ENCODE measurements at regions not wholly inside any gene's neighbourhood (a gene's known extent, or its start where the extent isn't known, plus 50 kb on each side); places are given as distances from the start of the nearest gene placed in this dataset.

DNA sequence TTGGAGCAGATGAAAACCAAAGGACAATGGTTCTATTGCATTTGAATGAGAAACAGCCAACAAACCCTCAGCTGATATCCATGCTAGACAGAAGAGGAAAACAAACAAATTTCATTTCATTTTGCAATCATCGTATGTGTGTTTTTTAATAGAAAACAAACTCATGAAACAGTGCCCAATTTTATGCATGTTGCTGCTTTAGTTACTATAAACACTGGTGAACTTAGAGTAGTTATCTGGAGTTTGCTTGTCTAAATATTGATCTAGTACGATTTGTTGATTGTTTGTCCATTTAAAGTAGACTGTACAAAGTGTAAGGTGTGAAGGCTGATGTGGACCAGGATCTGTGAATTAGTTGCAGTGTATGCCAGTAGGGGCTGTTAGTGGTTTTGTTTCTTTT, 166.6 kb downstream of the KITLG start:
- no peak for TF ChIP-seq CTCF (IDR thresholded peaks at IDR 0.05; ENCODE audit: low read depth, low read length, missing input control)
- no peak for TF ChIP-seq EGR1 (IDR thresholded peaks at IDR 0.05; ENCODE audit: low read depth in 2 of 2)
- TF ChIP-seq GABPA (IDR thresholded peaks at IDR 0.05 in 1 of 2, conservative IDR thresholded peaks at IDR 0.05 in 1 of 2): no peak
- TF ChIP-seq REST (IDR thresholded peaks at IDR 0.05): no peak
- TF ChIP-seq ATF3 (IDR thresholded peaks at IDR 0.05): no peak
- no peak for TF ChIP-seq TAF1 (conservative IDR thresholded peaks at IDR 0.05)
- no peak for TF ChIP-seq FOXA1 (IDR thresholded peaks at IDR 0.05)
- no peak for TF ChIP-seq HNF4A (conservative IDR thresholded peaks at IDR 0.05)
- TF ChIP-seq, protein P1, sequence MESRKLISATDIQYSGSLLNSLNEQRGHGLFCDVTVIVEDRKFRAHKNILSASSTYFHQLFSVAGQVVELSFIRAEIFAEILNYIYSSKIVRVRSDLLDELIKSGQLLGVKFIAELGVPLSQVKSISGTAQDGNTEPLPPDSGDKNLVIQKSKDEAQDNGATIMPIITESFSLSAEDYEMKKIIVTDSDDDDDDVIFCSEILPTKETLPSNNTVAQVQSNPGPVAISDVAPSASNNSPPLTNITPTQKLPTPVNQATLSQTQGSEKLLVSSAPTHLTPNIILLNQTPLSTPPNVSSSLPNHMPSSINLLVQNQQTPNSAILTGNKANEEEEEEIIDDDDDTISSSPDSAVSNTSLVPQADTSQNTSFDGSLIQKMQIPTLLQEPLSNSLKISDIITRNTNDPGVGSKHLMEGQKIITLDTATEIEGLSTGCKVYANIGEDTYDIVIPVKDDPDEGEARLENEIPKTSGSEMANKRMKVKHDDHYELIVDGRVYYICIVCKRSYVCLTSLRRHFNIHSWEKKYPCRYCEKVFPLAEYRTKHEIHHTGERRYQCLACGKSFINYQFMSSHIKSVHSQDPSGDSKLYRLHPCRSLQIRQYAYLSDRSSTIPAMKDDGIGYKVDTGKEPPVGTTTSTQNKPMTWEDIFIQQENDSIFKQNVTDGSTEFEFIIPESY (IDR thresholded peaks at IDR 0.05): no peak

Measured in liver (tissue), 3 donors.